Activated CD8-positive, alpha-beta memory T cell treated with anti-CD3 and anti-CD28 coated beads, Interleukin-2, amount 50 U/mL, for 4 hours (primary cell): ENCODE measurements at regions not wholly inside any gene's neighbourhood (a gene's known extent, or its start where the extent isn't known, plus 50 kb on each side); places are given as distances from the start of the nearest gene placed in this dataset.

ENCODE experiments used
- DNase-seq: peaks from one replicate; pipeline ENCODE4 v3.0.0-alpha.2; 2020

- DNase-seq: no peak
Measured at GRCh38 chr20:20875716-20876115, 163.3 kb upstream of the RALGAPA2 start.

DNA sequence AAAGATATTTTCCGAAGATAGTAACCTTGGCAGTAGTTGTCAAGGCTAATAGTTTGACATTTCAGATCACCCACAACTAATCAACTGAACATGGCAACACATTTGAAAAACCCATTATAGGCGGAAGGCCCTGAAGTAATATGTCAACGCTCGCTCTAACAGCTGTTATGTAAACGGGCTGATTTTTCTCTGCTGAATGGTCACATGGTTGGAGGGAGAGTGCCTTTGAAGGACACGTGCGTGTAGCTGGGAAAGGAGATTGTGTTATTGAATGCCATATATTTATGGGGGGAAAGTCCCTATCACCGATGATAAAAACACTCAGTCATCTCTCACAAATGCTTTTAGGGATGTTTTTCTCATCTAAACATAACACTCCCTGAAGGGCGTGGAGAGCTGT, 160.0 kb upstream of the RALGAPA2 start:
- DNase-seq: no peak

GRCh38 chr20:20869161-20869775, 156.8 kb upstream of the RALGAPA2 start:
- DNase-seq: no peak

GRCh38 chr20:20864351-20865096, 152.1 kb upstream of the RALGAPA2 start:
- no peak for DNase-seq

DNA sequence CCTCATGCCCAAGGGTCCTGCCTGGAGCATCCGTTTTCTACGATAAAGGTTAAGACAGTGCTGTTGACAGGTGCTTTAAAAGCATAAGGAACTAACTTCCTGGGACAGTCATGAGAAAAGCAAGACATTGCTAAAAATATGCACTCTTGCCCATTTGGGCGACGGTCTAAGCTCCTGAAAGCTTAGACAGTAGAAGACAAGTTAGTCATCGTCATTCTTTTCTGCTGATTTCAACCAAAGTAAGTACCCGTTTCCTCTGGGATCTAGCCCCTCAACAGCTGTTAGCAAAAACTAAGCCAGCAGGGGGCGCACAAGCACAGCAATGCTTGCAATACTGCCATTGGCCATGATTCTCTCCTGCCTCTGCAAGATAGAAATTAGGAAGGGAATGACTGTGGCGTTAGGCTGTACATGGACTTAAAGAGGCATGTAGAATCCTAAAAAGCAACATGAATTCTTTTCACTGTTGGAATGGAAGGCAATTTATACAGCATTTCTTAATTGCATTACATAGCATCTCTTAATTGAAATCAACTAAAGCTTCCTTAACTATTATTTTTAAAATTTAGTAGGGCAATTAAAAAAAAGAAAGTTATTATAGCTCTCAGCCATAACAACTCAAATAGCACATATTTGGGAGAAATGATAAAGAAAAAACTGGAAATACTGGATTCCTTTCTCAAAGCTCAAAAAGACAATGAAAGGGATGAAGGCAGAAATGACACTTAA, 147.8 kb upstream of the RALGAPA2 start:
- peak; percentile 82 for DNase-seq

DNA sequence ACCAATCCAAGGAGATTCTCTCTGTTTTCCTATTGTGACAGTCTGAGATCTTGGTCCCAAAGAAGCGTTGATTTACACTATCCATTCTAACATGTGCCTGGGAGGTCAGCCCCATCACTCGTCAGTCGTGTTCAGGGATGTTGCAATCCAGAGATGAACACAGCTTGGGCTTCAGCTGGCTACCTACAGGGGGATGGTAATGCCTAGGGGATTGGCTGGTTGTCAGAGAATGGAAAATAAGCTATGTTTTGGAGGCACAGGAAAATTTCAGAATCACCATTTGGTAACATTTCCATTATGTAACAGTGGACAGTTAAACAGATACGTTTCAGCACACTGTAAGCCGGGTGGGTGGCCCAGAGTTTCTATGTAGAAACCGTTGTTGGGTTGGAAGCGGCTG, 147.1 kb upstream of the RALGAPA2 start:
- no peak for DNase-seq

- DNase-seq: no peak
Measured at GRCh38 chr20:20856956-20857355, 144.5 kb upstream of the RALGAPA2 start.

DNA sequence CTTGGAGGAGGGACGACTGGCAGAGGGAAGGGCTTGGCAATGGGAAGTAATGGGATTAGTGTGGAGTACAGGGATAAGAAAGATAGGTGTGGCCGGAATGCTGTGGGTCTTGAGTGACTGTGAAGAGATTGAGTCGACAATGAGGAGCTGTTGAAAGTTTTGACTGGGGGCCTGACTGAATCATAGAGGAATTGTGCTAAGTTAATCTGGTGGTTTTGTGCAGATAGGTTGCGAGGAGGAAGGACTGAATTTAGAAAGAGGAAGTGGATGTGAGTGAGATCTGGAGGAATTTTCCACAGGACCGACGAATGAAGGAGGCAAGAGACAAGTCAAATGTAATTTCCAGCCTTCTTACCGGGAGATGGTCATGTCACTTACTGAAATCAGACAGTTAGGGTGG, 143.9 kb upstream of the RALGAPA2 start:
- no peak for DNase-seq

GRCh38 chr20:20851385-20851784, 138.9 kb upstream of the RALGAPA2 start:
- DNase-seq: no peak

DNA sequence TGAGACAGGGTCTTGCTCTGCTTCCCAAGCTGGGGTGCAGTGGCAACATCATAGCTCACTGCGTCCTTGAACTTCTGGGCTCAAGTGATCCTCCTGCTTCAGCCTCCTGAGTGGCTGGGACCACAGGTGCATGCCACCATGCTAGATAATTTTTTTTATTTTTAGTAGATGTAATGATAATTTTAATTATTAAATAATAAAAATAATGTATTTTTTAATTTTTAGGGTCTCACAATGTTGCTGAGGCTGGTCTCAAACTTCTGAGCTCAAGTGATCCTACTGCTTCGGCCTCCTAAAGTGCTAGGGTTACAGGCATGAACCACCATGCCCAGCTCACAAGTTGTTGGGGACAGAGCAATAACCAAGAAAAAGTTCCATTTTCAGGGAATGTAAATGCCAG, 138.0 kb upstream of the RALGAPA2 start:
- no peak for DNase-seq

DNA sequence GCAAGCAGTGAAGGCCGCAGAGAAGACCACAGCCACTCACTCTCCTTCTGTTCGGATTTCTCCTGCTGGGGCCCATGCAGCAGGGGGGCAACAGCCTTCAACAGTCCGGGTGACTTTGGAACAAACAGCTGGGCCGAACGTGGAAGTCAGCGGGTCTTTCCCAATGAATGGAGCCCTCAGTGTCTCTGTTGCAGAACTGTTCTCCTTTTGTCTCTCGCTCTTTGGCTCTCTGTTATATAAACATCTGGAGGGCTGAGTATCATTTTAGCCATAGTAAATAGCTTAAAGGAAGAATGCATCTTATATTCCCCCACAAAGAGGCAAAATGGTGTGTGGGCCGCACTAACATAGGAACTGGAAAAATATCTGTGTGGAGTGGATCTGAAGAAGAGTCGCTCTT, 136.7 kb upstream of the RALGAPA2 start:
- no peak for DNase-seq

DNA sequence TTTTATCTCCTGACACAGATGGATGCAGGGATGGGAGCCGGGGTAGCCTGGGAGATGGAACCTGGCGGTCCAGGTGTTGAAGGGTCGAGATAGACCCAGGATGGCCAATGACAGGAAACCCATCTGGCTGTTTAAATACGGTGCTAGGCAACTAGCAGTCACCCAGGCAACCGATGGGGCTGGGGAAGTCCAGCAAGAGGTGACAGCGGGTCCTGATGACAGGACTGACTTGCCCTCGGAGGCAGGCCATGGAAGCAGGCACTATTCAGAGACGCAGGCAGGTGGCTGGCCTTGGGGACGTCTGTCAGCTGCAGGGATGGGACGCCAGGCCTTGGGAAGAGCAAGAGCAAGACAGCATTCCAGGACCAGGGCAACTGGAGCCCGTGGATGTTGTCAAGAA, 135.4 kb upstream of the RALGAPA2 start:
- DNase-seq: no peak

DNA sequence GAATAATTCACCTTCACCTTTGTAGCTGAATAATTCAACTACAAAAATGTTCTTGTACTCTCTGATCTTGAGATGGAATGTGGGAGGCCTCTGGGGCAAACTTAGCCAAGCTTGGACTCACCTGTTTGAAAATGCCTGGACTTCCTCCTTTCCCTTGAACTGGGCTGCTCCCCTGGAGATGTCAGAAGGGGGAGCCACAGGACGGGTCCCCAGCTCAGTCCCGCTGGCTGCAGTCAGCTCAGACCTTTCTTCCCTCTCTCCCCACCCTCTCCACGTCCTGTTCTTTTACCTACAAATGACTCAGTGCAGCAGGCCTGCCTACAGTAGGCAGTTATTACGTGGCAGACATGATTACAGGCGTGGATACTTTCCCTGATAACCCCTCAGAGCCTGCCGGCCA, 131.5 kb upstream of the RALGAPA2 start:
- no peak for DNase-seq

- no peak for DNase-seq
Measured at GRCh38 chr20:20839771-20840170, 127.3 kb upstream of the RALGAPA2 start.

GRCh38 chr20:20837574-20838021, 125.2 kb upstream of the RALGAPA2 start:
- peak; percentile 23 for DNase-seq

DNA sequence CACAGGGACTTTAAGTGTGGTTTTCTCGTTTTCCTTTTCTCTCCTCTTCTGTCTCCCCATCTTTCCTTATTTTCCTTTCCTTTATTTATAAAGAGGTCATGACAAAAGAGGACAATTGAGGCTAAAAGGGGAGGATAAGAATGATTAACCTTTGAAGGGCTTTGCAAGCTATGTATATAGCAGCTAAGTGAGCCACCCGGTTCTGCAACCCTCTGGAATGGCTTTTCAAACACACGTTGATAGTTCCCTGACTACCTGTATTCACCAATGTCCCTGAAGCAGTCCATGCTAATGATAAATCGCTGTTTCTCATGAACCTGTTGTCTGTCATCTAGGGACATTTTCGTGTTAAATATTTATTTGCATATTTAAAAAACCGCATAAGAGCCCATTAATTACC, 124.4 kb upstream of the RALGAPA2 start:
- no peak for DNase-seq

GRCh38 chr20:20835897-20836296, 123.5 kb upstream of the RALGAPA2 start:
- no peak for DNase-seq

- no peak for DNase-seq
Measured at GRCh38 chr20:20834008-20834407, 121.6 kb upstream of the RALGAPA2 start.

GRCh38 chr20:20832715-20833114, 120.3 kb upstream of the RALGAPA2 start:
- DNase-seq: no peak

GRCh38 chr20:20831794-20832193, 119.3 kb upstream of the RALGAPA2 start:
- no peak for DNase-seq

DNA sequence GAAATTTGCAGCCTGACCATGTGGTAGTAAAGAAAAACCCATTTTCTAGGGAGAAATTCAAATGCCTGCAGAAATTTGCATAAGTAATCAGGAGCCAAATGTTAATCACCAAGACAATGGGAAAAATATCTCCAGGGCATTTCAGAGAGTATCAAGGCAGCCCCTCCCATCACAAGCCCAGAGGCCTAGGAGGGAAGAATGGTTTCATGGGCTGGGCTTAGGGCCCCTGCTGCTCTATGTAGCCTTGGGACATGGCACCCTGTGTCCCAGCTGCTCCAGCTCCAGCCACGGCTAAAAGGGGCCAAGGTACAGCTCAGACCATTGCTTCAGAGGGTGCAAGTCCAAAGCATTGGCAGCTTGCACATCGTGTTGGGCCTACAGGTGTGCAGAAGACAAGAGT, 117.2 kb upstream of the RALGAPA2 start:
- DNase-seq: no peak

- DNase-seq: no peak
Measured at GRCh38 chr20:20827992-20828597, 115.7 kb upstream of the RALGAPA2 start.

GRCh38 chr20:20824924-20825584, 112.6 kb upstream of the RALGAPA2 start:
- DNase-seq: peak; percentile 40
